Left ventricle myocardium inferior (tissue), 1 donor: ENCODE measurements at regions not wholly inside any gene's neighbourhood (a gene's known extent, or its start where the extent isn't known, plus 50 kb on each side); places are given as distances from the start of the nearest gene placed in this dataset.

Experiments
- DNase-seq: peaks from one replicate; pipeline ENCODE4 v3.0.0-alpha.2; 2020
- H3K27ac ChIP-seq: fragments of 200-600 bp; replicated peaks from 2 replicates; pipeline ENCODE4 v1.8.0; 2021
- H3K27me3 ChIP-seq: fragments of 200-600 bp; 2 replicates; pipeline ENCODE4 v1.8.0; 2021; ENCODE audit warnings: low read depth
- H3K36me3 ChIP-seq: fragments of 200-600 bp; 2 replicates; pipeline ENCODE4 v1.8.0; 2021
- H3K4me1 ChIP-seq: fragments of 200-600 bp; 2 replicates; pipeline ENCODE4 v1.8.0; 2021
- H3K4me3 ChIP-seq: fragments of 200-600 bp; 2 replicates; pipeline ENCODE4 v1.8.0; 2021; ENCODE audit warnings: mild to moderate bottlenecking, moderate library complexity
- H3K9me3 ChIP-seq: fragments of 200-600 bp; replicated peaks from 2 replicates; pipeline ENCODE4 v1.8.0; 2021
- CTCF ChIP-seq: fragments of 200-600 bp; IDR thresholded peaks from 2 replicates; pipeline ENCODE4 v1.8.0; 2021; ENCODE audit warnings: antibody characterized with exemption, mild to moderate bottlenecking, borderline replicate concordance
- intact Hi-C: fragments of 100-400 bp; cut with micrococcal nuclease; formaldehyde crosslinking; loops from one replicate; pipeline ENCODE4 v1.11.0; 2022
- donor health status: DM: no; HTN: yes; CAD: no; lungs with severe emphysema.

GRCh38 chr6:97656706-97657350, 373.8 kb upstream of the MMS22L start:
- Histone ChIP-seq H3K9me3 (no peaks in the 10 kb centered on the region), H3K27me3 (no peaks in the 10 kb centered on the region), H3K4me3 (no peak overlapping the region), H3K27ac (no peak overlapping the region), H3K36me3 (no peaks in the 10 kb centered on the region), H3K4me1 (no peaks in the 10 kb centered on the region)
- DNase-seq, result no peak
- intact Hi-C loops, result no loop called here
- no peak for TF ChIP-seq CTCF

DNA sequence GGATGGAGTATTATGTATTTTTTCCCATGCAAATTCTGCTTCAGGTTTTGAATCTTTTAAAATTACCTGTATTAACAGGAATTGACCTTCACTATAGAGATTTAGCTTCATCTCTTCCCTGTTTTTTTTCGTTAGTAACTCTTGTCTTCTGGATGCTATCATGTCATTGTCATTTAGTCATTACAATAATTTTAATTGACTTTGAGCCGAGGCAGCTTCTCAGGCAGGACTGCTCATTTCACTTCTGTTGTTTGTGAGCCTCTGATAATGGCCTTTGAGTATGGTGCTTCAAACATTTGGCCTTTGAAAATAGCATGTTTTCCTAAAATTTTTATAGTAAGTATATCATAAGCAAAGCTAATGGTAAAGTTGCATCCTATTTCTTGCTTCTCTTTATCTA, 375.1 kb upstream of the MMS22L start:
- no peaks in the 10 kb centered on the region for H3K9me3 ChIP-seq
- H3K27me3 ChIP-seq, result no peaks in the 10 kb centered on the region
- no peaks in the 10 kb centered on the region for H3K36me3 ChIP-seq
- H3K4me3 ChIP-seq, result no peak overlapping the region
- no peak for DNase-seq
- TF ChIP-seq CTCF, result no peak
- H3K27ac ChIP-seq, result no peak overlapping the region
- intact Hi-C loops, result no loop called here
- no peaks in the 10 kb centered on the region for H3K4me1 ChIP-seq

DNA sequence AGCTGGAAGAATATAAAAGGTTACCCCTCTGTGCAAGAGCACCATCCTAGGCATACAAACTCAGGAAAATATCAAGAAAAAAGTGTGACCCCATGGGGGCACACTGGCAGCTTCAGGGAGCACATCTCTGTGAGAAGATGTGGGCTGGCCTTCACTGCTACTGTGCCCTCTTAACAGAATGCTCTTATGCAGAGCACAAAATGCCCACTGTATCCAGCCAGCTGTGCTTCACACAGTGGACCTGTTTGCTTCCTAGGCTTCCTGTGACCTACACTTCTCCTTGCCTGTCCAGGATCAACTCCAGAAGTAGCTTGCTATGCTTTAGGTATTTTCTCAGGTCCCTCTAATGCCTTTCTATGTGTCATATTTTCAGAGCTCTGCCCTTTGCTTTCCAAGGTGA, 380.2 kb upstream of the MMS22L start:
- intact Hi-C loops, result no loop called here
- H3K9me3 ChIP-seq, result no peaks in the 10 kb centered on the region
- DNase-seq, result no peak
- H3K36me3 ChIP-seq, result no peaks in the 10 kb centered on the region
- H3K27me3 ChIP-seq, result no peaks in the 10 kb centered on the region
- TF ChIP-seq CTCF, result no peak
- H3K4me1 ChIP-seq, result peaks cover 2% of the 10 kb centered on the region
- H3K27ac ChIP-seq, result no peak overlapping the region
- no peak overlapping the region for H3K4me3 ChIP-seq

DNA sequence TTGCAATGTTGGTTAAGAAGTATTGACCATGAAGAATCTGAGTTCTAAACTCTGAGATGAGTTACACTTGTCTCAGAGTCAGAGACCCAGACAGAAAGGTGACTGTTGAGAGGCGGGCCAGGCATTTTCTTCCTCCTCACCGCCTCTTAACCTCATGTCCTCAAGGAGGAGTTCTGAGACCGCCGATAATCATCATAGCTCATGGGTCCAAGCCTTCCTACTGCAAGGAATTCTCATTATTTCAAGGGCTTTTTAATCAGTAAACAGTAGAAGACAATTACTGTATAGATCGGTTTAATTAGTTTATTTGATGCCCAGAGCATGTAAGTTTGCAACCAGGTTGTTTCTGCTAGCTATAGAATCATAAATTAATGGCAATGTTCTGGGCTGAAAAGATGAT, 382.4 kb upstream of the MMS22L start:
- TF ChIP-seq CTCF, result no peak
- H3K27me3 ChIP-seq, result no peaks in the 10 kb centered on the region
- H3K27ac ChIP-seq, result no peak overlapping the region
- H3K4me3 ChIP-seq, result no peak overlapping the region
- no peaks in the 10 kb centered on the region for H3K9me3 ChIP-seq
- peaks cover 16% of the 10 kb centered on the region for H3K4me1 ChIP-seq
- H3K36me3 ChIP-seq, result no peaks in the 10 kb centered on the region
- DNase-seq, result no peak
- intact Hi-C loops, result no loop called here

DNA sequence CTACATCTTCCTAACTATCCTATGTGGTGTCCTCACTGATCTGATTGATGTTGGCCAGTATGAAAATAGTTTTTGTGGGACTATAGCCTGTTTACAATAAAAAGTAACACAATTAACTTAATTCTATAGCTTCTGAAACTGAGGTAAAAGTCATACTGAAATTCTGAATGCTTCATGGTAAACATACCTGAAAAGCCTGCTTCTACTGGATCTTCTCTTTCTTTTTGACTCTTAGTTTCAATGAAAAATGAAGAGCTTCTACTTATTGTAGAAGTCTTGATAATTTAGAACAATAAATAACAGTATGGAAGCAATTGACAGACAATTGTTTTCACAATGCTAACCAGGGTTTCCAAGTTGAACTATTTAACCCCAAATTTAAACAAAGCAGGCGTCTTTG, 383.9 kb upstream of the MMS22L start:
- intact Hi-C loops, result no loop called here
- Histone ChIP-seq H3K27ac (no peak overlapping the region), H3K4me1 (peaks cover 16% of the 10 kb centered on the region), H3K9me3 (no peaks in the 10 kb centered on the region), H3K4me3 (no peak overlapping the region), H3K27me3 (no peaks in the 10 kb centered on the region), H3K36me3 (no peaks in the 10 kb centered on the region)
- DNase-seq, result no peak
- no peak for TF ChIP-seq CTCF
